K562 (cell line): ENCODE measurements at regions not wholly inside any gene's neighbourhood (a gene's known extent, or its start where the extent isn't known, plus 50 kb on each side); places are given as distances from the start of the nearest gene placed in this dataset.

Experiments used
- ATAC-seq: fragments of 200-7000 bp; cut with Tn5 transposase; 3 replicates; pipeline ENCODE4 v1.9.1; 2020; ENCODE audit warnings: moderate library complexity
- BruUV-seq: library from RNA; stranded (reverse); fragments of 400-500 nt; replicated peaks from 2 replicates; lab custom pipeline; 2021; lab: Mats Ljungman, UMichigan
- CTCF ChIA-PET: fragments of 300-600 bp; formaldehyde crosslinking; extraction: SDS; loops from one replicate; lab custom pipeline; 2021; ENCODE audit warnings: low intra/inter-chr PET ratio; lab: Yijun Ruan, JAX
- POLR2A ChIA-PET: fragments of 300-600, 350-650 bp; sonication (Branson Sonifier 250); formaldehyde crosslinking; extraction: SDS; loops from one replicate; lab custom pipeline; 2021; ENCODE audit warnings: antibody characterized with exemption, inconsistent platforms; lab: Yijun Ruan, JAX
- DNase-seq, 4 experiments: peaks; one replicate each; pipeline versions ENCODE4 v3.0.0 to v3.0.0-alpha.2; 2011 to 2018; ENCODE audit warnings: low spot score in 3 of 4, mixed read lengths in 3 of 4; ENCODE audit errors: extremely low read depth in 1 of 4
- FAIRE-seq: peaks from 2 replicates; lab custom pipeline; 2011; peaks lifted over from hg19 to GRCh38; lab: Jason Lieb, UNC
- H2AFZ ChIP-seq: 2 replicates; pipeline ENCODE4 v1.6.0; 2011; ENCODE audit warnings: low read depth, low read length, control low read depth, inconsistent platforms
- H3K27ac ChIP-seq: fragments of 200-600 bp; 3 replicates; pipeline ENCODE4 v1.8.0; 2011; ENCODE audit warnings: low read depth, mild to moderate bottlenecking, control low read depth, inconsistent platforms, low read length, moderate library complexity, mixed read lengths; ENCODE audit errors: extremely low read depth
- H3K27me3 ChIP-seq, 2 experiments: fragments of 300-600 bp in 1 of 2; 2 replicates in 1 of 2; 3 replicates in 1 of 2; pipeline versions ENCODE4 v1.6.0 to v1.8.0; 2011; ENCODE audit warnings: inconsistent platforms in 2 of 2, low read length in 2 of 2, mild to moderate bottlenecking in 1 of 2, mixed read lengths in 1 of 2, moderate library complexity in 1 of 2; ENCODE audit not compliant: control insufficient read depth in 2 of 2, insufficient read depth in 2 of 2
- H3K36me3 ChIP-seq: fragments of 300-600 bp; 3 replicates; pipeline ENCODE4 v1.8.0; 2011; ENCODE audit warnings: mild to moderate bottlenecking, low read length, inconsistent platforms; ENCODE audit not compliant: control insufficient read depth, insufficient read depth
- H3K4me1 ChIP-seq, 2 experiments: fragments of 200-600 bp in 1 of 2; replicated peaks in 1 of 2; 2 replicates in 1 of 2; 3 replicates in 1 of 2; pipeline versions ENCODE4 v1.5.1 to v1.8.0; 2011; ENCODE audit warnings: inconsistent platforms in 2 of 2, low read length in 2 of 2, mild to moderate bottlenecking in 1 of 2, mixed read lengths in 1 of 2, moderate library complexity in 1 of 2; ENCODE audit not compliant: control insufficient read depth in 2 of 2, insufficient read depth in 2 of 2
- H3K4me2 ChIP-seq: 2 replicates; pipeline ENCODE4 v1.6.1; 2011; ENCODE audit warnings: low read length, control low read depth, inconsistent platforms, mixed read lengths; ENCODE audit not compliant: insufficient read depth
- H3K4me3 ChIP-seq: fragments of 200-600 bp; sonication (generic), shearing (Covaris generic); 2 replicates; pipeline ENCODE4 v1.5.1; 2016; ENCODE audit warnings: control low read depth, inconsistent platforms
- H3K79me2 ChIP-seq: fragments of 200-600 bp; 3 replicates; pipeline ENCODE4 v1.8.0; 2011; ENCODE audit warnings: low read length, inconsistent platforms; ENCODE audit not compliant: control insufficient read depth, insufficient read depth
- H3K9ac ChIP-seq, 2 experiments: 2 replicates each; pipeline versions ENCODE4 v1.6.0 to v1.6.1; 2011; ENCODE audit warnings: low read depth in 2 of 2, low read length in 2 of 2, control low read depth in 1 of 2, inconsistent platforms in 1 of 2, mild to moderate bottlenecking in 1 of 2, mixed read lengths in 1 of 2; ENCODE audit not compliant: insufficient read depth in 1 of 2
- H3K9me1 ChIP-seq: one replicate; pipeline ENCODE4 v1.6.0; 2011; ENCODE audit warnings: inconsistent platforms, mild to moderate bottlenecking, low read length, moderate library complexity; ENCODE audit not compliant: control insufficient read depth, insufficient read depth
- H3K9me3 ChIP-seq: replicated peaks from 2 replicates; pipeline ENCODE4 v1.5.1; 2011; ENCODE audit warnings: low read depth, low read length, inconsistent platforms; ENCODE audit not compliant: control insufficient read depth, insufficient read depth
- H4K20me1 ChIP-seq: replicated peaks from 2 replicates; pipeline ENCODE4 v1.6.1; 2011; ENCODE audit warnings: low read length, inconsistent platforms, mixed read lengths; ENCODE audit not compliant: control insufficient read depth, insufficient read depth
- CBX8 ChIP-seq: fragments of 200-600 bp; sonication (generic); IDR thresholded peaks from 2 replicates; pipeline ENCODE4 v1.6.1; 2012; ENCODE audit warnings: borderline replicate concordance, mixed run types, low read depth, mild to moderate bottlenecking, moderate library complexity, mixed read lengths, low read length, control low read depth, inconsistent platforms; ENCODE audit not compliant: poor library complexity, severe bottlenecking; ENCODE audit errors: extremely low read depth
- ELF2 ChIP-seq: fragments of 250-450 bp; sonication (Bioruptor Pico); IDR thresholded peaks from 2 replicates; pipeline ENCODE4 v1.5.0; 2021; ENCODE audit warnings: mild to moderate bottlenecking
- MCM2 ChIP-seq: fragments of 450-650 bp; IDR thresholded peaks from 2 replicates; pipeline ENCODE4 v1.6.1; 2017; ENCODE audit warnings: low read depth, mild to moderate bottlenecking
- MXD1 ChIP-seq: fragments of 250-450 bp; sonication (Bioruptor Pico); IDR thresholded peaks from 2 replicates; pipeline ENCODE4 v1.8.0; 2021; ENCODE audit warnings: borderline replicate concordance, mild to moderate bottlenecking, moderate library complexity; ENCODE audit not compliant: poor library complexity, severe bottlenecking
- NFE2L1 ChIP-seq: fragments of 450-650 bp; IDR thresholded peaks from 2 replicates; pipeline ENCODE4 v1.6.1; 2016; ENCODE audit warnings: missing genetic modification characterization, low read depth, mild to moderate bottlenecking, missing compliant biosample characterization, moderate library complexity, borderline replicate concordance
- NFIC ChIP-seq: fragments of 450-650 bp; IDR thresholded peaks from 2 replicates; pipeline ENCODE4 v1.6.1; 2017; ENCODE audit warnings: mild to moderate bottlenecking, inconsistent platforms
- NR4A1 ChIP-seq, 2 experiments: fragments of 250-450 bp in 1 of 2; fragments of 450-650 bp in 1 of 2; sonication (Bioruptor Pico) in 1 of 2; IDR thresholded peaks; 2 replicates each; pipeline versions ENCODE4 v1.4.0 to v1.6.1; 2016 to 2020; ENCODE audit warnings: mild to moderate bottlenecking in 2 of 2, missing compliant biosample characterization in 1 of 2, missing genetic modification characterization in 1 of 2, moderate library complexity in 1 of 2
- PTRF ChIP-seq: fragments of 450-650 bp; IDR thresholded peaks from 2 replicates; pipeline ENCODE4 v1.6.1; 2016; ENCODE audit warnings: mild to moderate bottlenecking, missing genetic modification characterization, missing compliant biosample characterization
- WGBS: fragments of 100-300 bp; shearing (Covaris generic); methylation state at CpG from one replicate; pipeline ENCODE4 v1.1.6; 2016; ENCODE audit warnings: low coverage, mixed read lengths; ENCODE audit not compliant: insufficient coverage; ENCODE audit errors: missing lambda C conversion rate; 5-methylcytosine and 5-hydroxymethylcytosine counted together
- in situ Hi-C: fragments of 300-500 bp; cut with MboI; formaldehyde crosslinking; loops from 4 replicates; pipeline ENCODE4 v1.15.0; 2018; ENCODE audit warnings: inconsistent platforms, mixed read lengths
- intact Hi-C: fragments of 100-400 bp; cut with micrococcal nuclease; formaldehyde crosslinking; loops from 2 replicates; pipeline ENCODE4 v1.14.2; 2022

GRCh38 chr20:48178633-48179032, 393.4 kb upstream of the SULF2 start:
- ChIA-PET POLR2A (interaction anchor here (0.5 kb wide), 1 partner anchor 37 kb away, joined by 4 read pairs; no protein-coding TSS in a partner anchor), CTCF (no interaction called here)
- in situ Hi-C loops: no loop called here
- no peaks in the 10 kb centered on the region for H3K9me3 ChIP-seq
- no peak overlapping the region for H3K4me3 ChIP-seq
- 0% methylated on average over 4 of the region's 4 CpGs for WGBS
- no TSS peak for BruUV-seq
- H3K4me2 ChIP-seq: no peak overlapping the region
- no peak for ATAC-seq
- H3K36me3 ChIP-seq: no peaks in the 10 kb centered on the region
- intact Hi-C loops: no loop called here
- no peak overlapping the region for H3K9ac ChIP-seq
- no peak overlapping the region for H3K27ac ChIP-seq
- no peak for TF ChIP-seq CBX8
- no peak for TF ChIP-seq NFIC
- no peak for TF ChIP-seq NR4A1 (CRISPR knock-in tag; IDR thresholded peaks at IDR 0.05)
- TF ChIP-seq NR4A1 (tag; IDR thresholded peaks at IDR 0.05): no peak
- no peak for TF ChIP-seq NFE2L1 (tag)
- TF ChIP-seq MXD1: no peak
- no peak for TF ChIP-seq PTRF (tag)
- TF ChIP-seq ELF2: no peak
- TF ChIP-seq MCM2: no peak
- H3K79me2 ChIP-seq: no peaks in the 10 kb centered on the region
- DNase-seq: no peak
- H2AFZ ChIP-seq: no peak overlapping the region
- no peaks in the 10 kb centered on the region for H3K9me1 ChIP-seq
- H3K27me3 ChIP-seq: peaks cover 6 to 19% of the 10 kb centered on the region in 2 experiments; a peak in 4 of 5 replicates
- no peaks in the 10 kb centered on the region for H3K4me1 ChIP-seq
- FAIRE-seq: no peak
- H4K20me1 ChIP-seq: no peaks in the 10 kb centered on the region
